ENCODE measurements at regions not wholly inside any gene's neighbourhood (a gene's known extent, or its start where the extent isn't known, plus 50 kb on each side); places are given as distances from the start of the nearest gene placed in this dataset.
A peak's percentile ranks its signal among the peaks of the same experiment; 100 is the strongest.

- Histone ChIP-seq H3K9me3 (ENCODE audit: control insufficient read depth, insufficient read depth, low read depth, low read length) (no peaks in the 10 kb centered on the region), H3K27ac (ENCODE audit: insufficient read depth, low read length) (no peak overlapping the region), H4K20me1 (ENCODE audit: control insufficient read depth, extremely low read depth, insufficient read depth, low read length) (no peaks in the 10 kb centered on the region), H3K79me2 (ENCODE audit: control insufficient read depth, insufficient read depth, low read length) (no peaks in the 10 kb centered on the region), H3K36me3 (ENCODE audit: control insufficient read depth, insufficient read depth, low read length) (no peaks in the 10 kb centered on the region), H2AFZ (ENCODE audit: low read length) (no peak overlapping the region), H3K4me1 (ENCODE audit: control insufficient read depth, extremely low read depth, insufficient read depth, low read length) (peaks cover 19% of the 10 kb centered on the region), H3K4me2 (ENCODE audit: extremely low read depth, insufficient read depth, low read length) (no peak overlapping the region), H3K4me3 (replicated peaks in 1 of 4; ENCODE audit: control extremely low read depth in 1 of 4, insufficient read depth in 1 of 4, low read depth in 3 of 4, low read length in 4 of 4) (no peak overlapping the region), H3K9ac (ENCODE audit: insufficient read depth, low read length) (no peak overlapping the region), H3K27me3 (ENCODE audit: control insufficient read depth, insufficient read depth, low read length) (no peaks in the 10 kb centered on the region)
- no peak for TF ChIP-seq EZH2 (IDR thresholded peaks at IDR 0.05; ENCODE audit: low read length, missing control alignments)
- DNase-seq (ENCODE audit: low read depth in 2 of 2) = no peak
These were observed 218.5 kb downstream of the PHLDA1 start for GRCh38 chr12:75813072-75813471.

DNA sequence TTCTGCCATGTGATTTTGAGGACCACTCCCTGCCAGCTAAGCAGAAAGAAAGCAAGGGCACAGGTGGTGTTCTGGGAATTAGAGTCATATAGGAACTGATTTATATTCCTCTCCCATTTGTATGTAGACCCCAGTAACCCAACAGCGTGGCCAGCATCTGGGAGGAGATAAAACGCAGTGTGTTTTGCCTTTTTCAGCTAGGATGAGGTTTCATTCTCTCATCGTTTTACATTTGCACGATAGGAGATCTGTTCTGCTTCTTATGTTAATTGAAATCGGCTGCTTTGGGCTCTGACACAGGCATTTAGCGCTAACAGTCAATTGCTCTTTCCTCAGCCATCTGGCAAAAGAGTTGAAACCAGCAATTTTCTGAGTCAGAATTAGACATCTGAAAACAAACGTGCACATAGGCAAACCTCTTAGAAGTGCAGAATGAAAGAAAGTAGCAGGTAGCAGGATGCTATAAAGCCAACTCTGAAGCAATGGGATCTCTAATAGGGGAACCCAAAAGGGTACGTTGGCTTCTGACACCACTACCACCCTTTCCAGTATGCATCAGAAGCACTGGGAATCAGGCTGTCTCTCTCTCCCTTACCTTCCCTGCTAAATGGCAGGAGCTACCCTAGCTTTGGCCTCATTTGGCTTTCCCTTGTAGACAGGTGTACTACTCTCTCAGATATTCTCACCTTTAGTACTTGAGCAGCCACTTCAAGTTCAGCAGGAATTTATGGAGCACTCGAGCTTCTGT lies 219.1 kb downstream of the PHLDA1 start:
- peak overlapping the region; percentile 73 for H3K4me2 ChIP-seq (ENCODE audit: extremely low read depth, insufficient read depth, low read length)
- TF ChIP-seq, protein P1, sequence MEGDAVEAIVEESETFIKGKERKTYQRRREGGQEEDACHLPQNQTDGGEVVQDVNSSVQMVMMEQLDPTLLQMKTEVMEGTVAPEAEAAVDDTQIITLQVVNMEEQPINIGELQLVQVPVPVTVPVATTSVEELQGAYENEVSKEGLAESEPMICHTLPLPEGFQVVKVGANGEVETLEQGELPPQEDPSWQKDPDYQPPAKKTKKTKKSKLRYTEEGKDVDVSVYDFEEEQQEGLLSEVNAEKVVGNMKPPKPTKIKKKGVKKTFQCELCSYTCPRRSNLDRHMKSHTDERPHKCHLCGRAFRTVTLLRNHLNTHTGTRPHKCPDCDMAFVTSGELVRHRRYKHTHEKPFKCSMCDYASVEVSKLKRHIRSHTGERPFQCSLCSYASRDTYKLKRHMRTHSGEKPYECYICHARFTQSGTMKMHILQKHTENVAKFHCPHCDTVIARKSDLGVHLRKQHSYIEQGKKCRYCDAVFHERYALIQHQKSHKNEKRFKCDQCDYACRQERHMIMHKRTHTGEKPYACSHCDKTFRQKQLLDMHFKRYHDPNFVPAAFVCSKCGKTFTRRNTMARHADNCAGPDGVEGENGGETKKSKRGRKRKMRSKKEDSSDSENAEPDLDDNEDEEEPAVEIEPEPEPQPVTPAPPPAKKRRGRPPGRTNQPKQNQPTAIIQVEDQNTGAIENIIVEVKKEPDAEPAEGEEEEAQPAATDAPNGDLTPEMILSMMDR (conservative IDR thresholded peaks at IDR 0.05 in 1 of 2, IDR thresholded peaks at IDR 0.05 in 1 of 2; ENCODE audit: low read depth in 1 of 2, low read length in 2 of 2) = no peak
- no peak for TF ChIP-seq EZH2 (IDR thresholded peaks at IDR 0.05; ENCODE audit: low read length, missing control alignments)
- peak overlapping the region; percentile 79 for H3K27ac ChIP-seq (ENCODE audit: insufficient read depth, low read length)
- no peaks in the 10 kb centered on the region for H4K20me1 ChIP-seq (ENCODE audit: control insufficient read depth, extremely low read depth, insufficient read depth, low read length)
- no peaks in the 10 kb centered on the region for H3K36me3 ChIP-seq (ENCODE audit: control insufficient read depth, insufficient read depth, low read length)
- peak overlapping the region; percentile 9 for H2AFZ ChIP-seq (ENCODE audit: low read length)
- no peak overlapping the region for H3K9ac ChIP-seq (ENCODE audit: insufficient read depth, low read length)
- peak overlapping the region in 3 of 4 experiments; percentile 1 to 18 (median 17) for H3K4me3 ChIP-seq (replicated peaks in 1 of 4; ENCODE audit: control extremely low read depth in 1 of 4, insufficient read depth in 1 of 4, low read depth in 3 of 4, low read length in 4 of 4)
- no peaks in the 10 kb centered on the region for H3K27me3 ChIP-seq (ENCODE audit: control insufficient read depth, insufficient read depth, low read length)
- DNase-seq (ENCODE audit: low read depth in 2 of 2) = peak; percentile 77 to 80
- no peaks in the 10 kb centered on the region for H3K79me2 ChIP-seq (ENCODE audit: control insufficient read depth, insufficient read depth, low read length)
- H3K9me3 ChIP-seq (ENCODE audit: control insufficient read depth, insufficient read depth, low read depth, low read length) = no peaks in the 10 kb centered on the region
- peaks cover 19% of the 10 kb centered on the region for H3K4me1 ChIP-seq (ENCODE audit: control insufficient read depth, extremely low read depth, insufficient read depth, low read length)

- no peak for TF ChIP-seq EZH2 (IDR thresholded peaks at IDR 0.05; ENCODE audit: low read length, missing control alignments)
- TF ChIP-seq, protein P1 (conservative IDR thresholded peaks at IDR 0.05 in 1 of 2, IDR thresholded peaks at IDR 0.05 in 1 of 2; ENCODE audit: low read depth in 1 of 2, low read length in 2 of 2) = no peak
- Histone ChIP-seq H3K9ac (ENCODE audit: insufficient read depth, low read length) (no peak overlapping the region), H3K27me3 (ENCODE audit: control insufficient read depth, insufficient read depth, low read length) (no peaks in the 10 kb centered on the region)
These were observed 221.8 kb downstream of the PHLDA1 start for GRCh38 chr12:75809746-75810145.

More at GRCh38 chr12:75809746-75810145, 221.8 kb downstream of the PHLDA1 start:
- Histone ChIP-seq H3K27ac (ENCODE audit: insufficient read depth, low read length) (no peak overlapping the region), H4K20me1 (ENCODE audit: control insufficient read depth, extremely low read depth, insufficient read depth, low read length) (no peaks in the 10 kb centered on the region), H3K36me3 (ENCODE audit: control insufficient read depth, insufficient read depth, low read length) (no peaks in the 10 kb centered on the region), H3K79me2 (ENCODE audit: control insufficient read depth, insufficient read depth, low read length) (no peaks in the 10 kb centered on the region), H2AFZ (ENCODE audit: low read length) (no peak overlapping the region), H3K4me2 (ENCODE audit: extremely low read depth, insufficient read depth, low read length) (no peak overlapping the region), H3K9me3 (ENCODE audit: control insufficient read depth, insufficient read depth, low read depth, low read length) (no peaks in the 10 kb centered on the region), H3K4me3 (replicated peaks in 1 of 4; ENCODE audit: control extremely low read depth in 1 of 4, insufficient read depth in 1 of 4, low read depth in 3 of 4, low read length in 4 of 4) (no peak overlapping the region), H3K4me1 (ENCODE audit: control insufficient read depth, extremely low read depth, insufficient read depth, low read length) (peaks cover 8% of the 10 kb centered on the region)
- no peak for DNase-seq (ENCODE audit: low read depth in 2 of 2)
